CD4-positive, alpha-beta T cell (primary cell): ENCODE measurements at regions not wholly inside any gene's neighbourhood (a gene's known extent, or its start where the extent isn't known, plus 50 kb on each side); places are given as distances from the start of the nearest gene placed in this dataset.
"Not testable (repeated sequence)": the region's sequence is repeated elsewhere in the genome, so short reads cannot be mapped to it uniquely, and the experiment has no call there.

ENCODE experiments used
- ATAC-seq: fragments of 200-7000 bp; cut with Tn5 transposase; one replicate; pipeline ENCODE4 v1.10.0; 2022; ENCODE audit warnings: mild to moderate bottlenecking; ENCODE audit not compliant: poor library complexity
- CTCF ChIA-PET: fragments of 350-600 bp; sonication (Branson Sonifier 250); formaldehyde crosslinking; loops from one replicate; lab custom pipeline; 2021; ENCODE audit warnings: antibody characterized with exemption, inconsistent platforms; lab: Charles Lee
- POLR2A ChIA-PET: fragments of 350-600 bp; sonication (Branson Sonifier 250); formaldehyde crosslinking; loops from one replicate; lab custom pipeline; 2021; ENCODE audit warnings: antibody characterized with exemption, inconsistent platforms; lab: Charles Lee
- DNase-seq, 14 experiments: peaks; one replicate each; pipeline ENCODE4 v3.0.0-alpha.2; 2013 to 2020; ENCODE audit warnings: mixed read lengths in 2 of 14
- H3K27ac ChIP-seq, 2 donors: one replicate each; pipeline versions ENCODE4 v1.5.1 to v1.7.0; 2013; ENCODE audit warnings: low read length in 2 of 2, low read depth in 1 of 2, mild to moderate bottlenecking in 1 of 2
- H3K27me3 ChIP-seq, 2 experiments: 1 replicate in 1 of 2; 2 replicates in 1 of 2; pipeline versions ENCODE4 v1.6.1 to v1.7.0; 2013; ENCODE audit warnings: low read length in 2 of 2, control low read depth in 1 of 2, mild to moderate bottlenecking in 1 of 2, moderate library complexity in 1 of 2; ENCODE audit not compliant: insufficient read depth in 2 of 2, control insufficient read depth in 1 of 2
- H3K36me3 ChIP-seq: one replicate; pipeline ENCODE4 v1.6.1; 2013; ENCODE audit warnings: low read length, control low read depth; ENCODE audit not compliant: insufficient read depth
- H3K4me1 ChIP-seq: one replicate; pipeline ENCODE4 v1.6.1; 2013; ENCODE audit warnings: low read length, control low read depth; ENCODE audit not compliant: insufficient read depth
- H3K4me3 ChIP-seq: one replicate; pipeline ENCODE4 v1.5.1; 2013; ENCODE audit warnings: mild to moderate bottlenecking, low read length, moderate library complexity
- H3K9me3 ChIP-seq, 2 experiments: 1 replicate in 1 of 2; 2 replicates in 1 of 2; pipeline versions ENCODE4 v1.6.1 to v1.7.0; 2013; ENCODE audit warnings: low read length in 2 of 2, mild to moderate bottlenecking in 2 of 2, control low read depth in 1 of 2, moderate library complexity in 1 of 2; ENCODE audit not compliant: control insufficient read depth in 1 of 2, insufficient read depth in 1 of 2
- H3K27ac Mint-ChIP-seq: one replicate; pipeline ENCODE4 v1.8.0; 2020; ENCODE audit warnings: mixed read lengths
- H3K27me3 Mint-ChIP-seq: one replicate; pipeline ENCODE4 v1.8.0; 2021; ENCODE audit warnings: mixed read lengths
- H3K36me3 Mint-ChIP-seq: one replicate; pipeline ENCODE4 v1.8.0; 2021; ENCODE audit warnings: low read depth, mixed read lengths
- H3K4me1 Mint-ChIP-seq: one replicate; pipeline ENCODE4 v1.8.0; 2021; ENCODE audit warnings: low read depth, mixed read lengths
- H3K4me3 Mint-ChIP-seq: one replicate; pipeline ENCODE4 v1.8.0; 2020; ENCODE audit warnings: mild to moderate bottlenecking, mixed read lengths
- H3K9me3 Mint-ChIP-seq: one replicate; pipeline ENCODE4 v1.8.0; 2020; ENCODE audit warnings: mixed read lengths
- CTCF ChIP-seq: fragments of 200-600 bp; IDR thresholded peaks from one replicate; pipeline ENCODE4 v1.8.0; 2022; ENCODE audit warnings: antibody characterized with exemption, mild to moderate bottlenecking
- intact Hi-C, 2 experiments: fragments of 100-400 bp; cut with DNase I in 1 of 2; cut with micrococcal nuclease in 1 of 2; formaldehyde crosslinking; loops; one replicate each; pipeline versions ENCODE4 v1.15.1 to v1.9.0; 2023 to 2025; cut with DNase I, micrococcal nuclease

- POLR2A ChIA-PET: no interaction called here
- Mint-ChIP-seq H3K4me3 (no peak overlapping the region), H3K27ac (no peak overlapping the region)
Measured at GRCh38 chr16:85285681-85286065, 173.4 kb upstream of the CIBAR2 start.

GRCh38 chr16:85286066-85286831, 174.0 kb upstream of the CIBAR2 start:
- CTCF ChIA-PET: no interaction called here
- intact Hi-C loops: no loop called here

More at GRCh38 chr16:85285681-85286065, 173.4 kb upstream of the CIBAR2 start:
- no peak for TF ChIP-seq CTCF
- no peaks in the 10 kb centered on the region for H3K36me3 ChIP-seq
- H3K27me3 ChIP-seq: no peaks in the 10 kb centered on the region
- DNase-seq (no peak), ATAC-seq (no peak)
- intact Hi-C loops: no loop called here
- no peaks in the 10 kb centered on the region for H3K27me3 Mint-ChIP-seq
- no peaks in the 10 kb centered on the region for H3K4me1 ChIP-seq
- H3K9me3 Mint-ChIP-seq: no peaks in the 10 kb centered on the region
- H3K36me3 Mint-ChIP-seq: no peaks in the 10 kb centered on the region
- no peaks in the 10 kb centered on the region for H3K9me3 ChIP-seq
- H3K27ac ChIP-seq: no peak overlapping the region
- no peak overlapping the region for H3K4me3 ChIP-seq
- CTCF ChIA-PET: no interaction called here
- H3K4me1 Mint-ChIP-seq: no peaks in the 10 kb centered on the region

GRCh38 chr16:85286951-85287814, 174.9 kb upstream of the CIBAR2 start:
- H3K27ac ChIP-seq: no peak overlapping the region
- no peaks in the 10 kb centered on the region for H3K4me1 Mint-ChIP-seq
- TF ChIP-seq CTCF: no peak
- no peaks in the 10 kb centered on the region for H3K36me3 Mint-ChIP-seq
- no peaks in the 10 kb centered on the region for H3K27me3 Mint-ChIP-seq
- ChIA-PET CTCF (interaction anchor here (0.9 kb wide), 1 partner anchor 10 kb away, joined by 3 read pairs; no protein-coding TSS in a partner anchor), POLR2A (no interaction called here)
- H3K9me3 ChIP-seq: no peaks in the 10 kb centered on the region
- intact Hi-C loops: no loop called here
- no peak overlapping the region for H3K4me3 Mint-ChIP-seq
- no peaks in the 10 kb centered on the region for H3K27me3 ChIP-seq
- no peak overlapping the region for H3K27ac Mint-ChIP-seq
- H3K9me3 Mint-ChIP-seq: no peaks in the 10 kb centered on the region
- ATAC-seq: no peak
- no peaks in the 10 kb centered on the region for H3K36me3 ChIP-seq
- no peak for DNase-seq
- H3K4me3 ChIP-seq: no peak overlapping the region
- no peaks in the 10 kb centered on the region for H3K4me1 ChIP-seq

More at GRCh38 chr16:85286066-85286831, 174.0 kb upstream of the CIBAR2 start:
- POLR2A ChIA-PET: no interaction called here
- no peaks in the 10 kb centered on the region for H3K9me3 Mint-ChIP-seq
- ATAC-seq (no peak), DNase-seq (no peak)
- Histone ChIP-seq H3K4me3 (no peak overlapping the region), H3K27me3 (no peaks in the 10 kb centered on the region), H3K36me3 (no peaks in the 10 kb centered on the region), H3K9me3 (no peaks in the 10 kb centered on the region), H3K4me1 (no peaks in the 10 kb centered on the region), H3K27ac (no peak overlapping the region)
- TF ChIP-seq CTCF: no peak
- no peak overlapping the region for H3K4me3 Mint-ChIP-seq
- no peak overlapping the region for H3K27ac Mint-ChIP-seq
- H3K4me1 Mint-ChIP-seq: no peaks in the 10 kb centered on the region
- H3K27me3 Mint-ChIP-seq: no peaks in the 10 kb centered on the region
- H3K36me3 Mint-ChIP-seq: no peaks in the 10 kb centered on the region

- H3K4me3 ChIP-seq, H3K27me3 Mint-ChIP-seq, H3K27me3 ChIP-seq, H3K4me1 ChIP-seq, POLR2A ChIA-PET, ATAC-seq, H3K9me3 Mint-ChIP-seq, H3K36me3 Mint-ChIP-seq, H3K27ac ChIP-seq, H3K4me3 Mint-ChIP-seq, H3K4me1 Mint-ChIP-seq, intact Hi-C loops, DNase-seq, H3K9me3 ChIP-seq, H3K27ac Mint-ChIP-seq, H3K36me3 ChIP-seq: not testable (repeated sequence)
- CTCF ChIA-PET: interaction anchor here (0.9 kb wide), 1 partner anchor 10 kb away, joined by 3 read pairs; no protein-coding TSS in a partner anchor
Measured at GRCh38 chr16:85287815-85288109, 175.5 kb upstream of the CIBAR2 start.
